NAMALWA (cell line): ENCODE measurements at regions not wholly inside any gene's neighbourhood (a gene's known extent, or its start where the extent isn't known, plus 50 kb on each side); places are given as distances from the start of the nearest gene placed in this dataset.

Source experiments
- DNase-seq: peaks from one replicate; pipeline ENCODE4 v3.0.0-alpha.2; 2015; ENCODE audit warnings: low spot score

GRCh38 chr12:123100882-123101281 lies 50.0 kb downstream of the PITPNM2 start:
- DNase-seq: no peak

- no peak for DNase-seq
Observed at GRCh38 chr12:123100450-123100849, 50.4 kb downstream of the PITPNM2 start.

- DNase-seq: no peak
Observed at GRCh38 chr12:123099560-123100192, 51.2 kb downstream of the PITPNM2 start.

- no peak for DNase-seq
Observed at GRCh38 chr12:123098780-123099179, 52.1 kb downstream of the PITPNM2 start.

DNA sequence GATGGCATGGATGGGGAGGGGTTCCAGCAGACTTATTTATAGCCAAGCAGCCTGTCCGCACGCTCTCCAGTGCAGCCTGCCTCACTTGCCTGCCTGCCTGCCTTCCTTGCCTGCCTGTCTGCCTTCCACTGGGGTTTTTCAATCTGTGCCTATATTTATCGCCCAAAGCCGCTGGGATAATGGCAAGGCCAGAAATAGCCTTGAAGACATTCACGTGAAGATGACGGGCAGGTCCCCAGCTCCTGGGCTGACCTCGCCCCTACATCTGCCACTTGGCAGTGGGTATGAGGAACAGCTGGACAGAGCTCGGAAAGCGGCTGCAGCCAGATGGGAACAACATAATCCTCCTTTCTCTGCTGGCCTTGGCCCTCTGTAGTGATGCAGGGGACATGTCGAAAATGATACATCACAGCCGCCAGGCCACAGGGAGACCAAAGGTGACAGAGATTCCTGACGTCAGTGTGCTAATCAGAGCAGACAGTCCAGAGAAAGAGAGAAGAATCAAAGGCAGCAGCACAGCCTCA lies 53.3 kb downstream of the PITPNM2 start:
- DNase-seq: no peak

GRCh38 chr12:123096741-123097140 lies 54.1 kb downstream of the PITPNM2 start:
- no peak for DNase-seq

- DNase-seq: no peak
Observed at GRCh38 chr12:123096182-123096581, 54.7 kb downstream of the PITPNM2 start.

GRCh38 chr12:123095078-123095881 lies 55.6 kb downstream of the PITPNM2 start:
- DNase-seq: no peak

- no peak for DNase-seq
Observed at GRCh38 chr12:123094349-123095077, 56.4 kb downstream of the PITPNM2 start.

DNA sequence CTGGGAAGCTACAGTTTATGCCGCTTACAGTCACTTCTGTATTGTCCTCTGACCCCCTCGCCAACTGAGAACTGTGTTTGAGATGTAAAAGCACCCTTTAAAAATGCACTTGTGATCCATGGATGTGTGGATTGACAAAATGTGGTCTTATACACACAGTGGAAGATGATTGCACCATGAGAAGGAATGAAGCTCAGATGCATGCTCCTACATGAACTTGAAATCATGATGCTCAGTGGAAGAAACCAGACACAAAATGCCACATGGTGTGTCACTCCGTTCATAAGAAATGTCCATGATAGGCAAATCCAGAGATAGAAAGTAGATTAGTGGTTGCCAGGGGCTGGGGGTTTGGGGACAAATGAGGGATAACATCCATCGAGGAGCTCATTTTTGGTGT lies 58.0 kb downstream of the PITPNM2 start:
- DNase-seq: no peak

- no peak for DNase-seq
Observed at GRCh38 chr12:123091230-123092150, 59.4 kb downstream of the PITPNM2 start.

- no peak for DNase-seq
Observed at GRCh38 chr12:123089631-123090353, 61.1 kb downstream of the PITPNM2 start.

DNA sequence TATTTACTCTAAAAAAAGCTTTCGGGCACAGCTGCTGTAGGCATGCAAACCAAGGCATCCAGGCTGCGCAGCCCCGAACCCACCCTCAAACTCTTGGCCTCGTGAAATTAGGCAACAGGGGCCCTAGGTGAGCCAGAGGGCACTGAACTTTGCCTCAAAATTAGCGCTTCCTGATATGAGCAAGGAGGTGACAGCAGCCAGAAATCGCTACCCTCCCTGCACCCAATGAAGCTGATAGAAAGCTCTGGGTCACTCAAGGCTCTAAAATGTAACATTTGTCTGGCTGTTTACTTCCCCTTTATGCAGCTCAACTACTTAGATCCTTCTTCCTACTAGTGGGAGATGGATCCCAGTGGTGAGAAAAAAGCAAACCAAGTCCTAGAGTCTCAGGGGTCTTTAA lies 61.8 kb downstream of the PITPNM2 start:
- peak; percentile 58 for DNase-seq

- DNase-seq: peak; percentile 56
Observed at GRCh38 chr12:123085730-123086487, 65.0 kb downstream of the PITPNM2 start.

DNA sequence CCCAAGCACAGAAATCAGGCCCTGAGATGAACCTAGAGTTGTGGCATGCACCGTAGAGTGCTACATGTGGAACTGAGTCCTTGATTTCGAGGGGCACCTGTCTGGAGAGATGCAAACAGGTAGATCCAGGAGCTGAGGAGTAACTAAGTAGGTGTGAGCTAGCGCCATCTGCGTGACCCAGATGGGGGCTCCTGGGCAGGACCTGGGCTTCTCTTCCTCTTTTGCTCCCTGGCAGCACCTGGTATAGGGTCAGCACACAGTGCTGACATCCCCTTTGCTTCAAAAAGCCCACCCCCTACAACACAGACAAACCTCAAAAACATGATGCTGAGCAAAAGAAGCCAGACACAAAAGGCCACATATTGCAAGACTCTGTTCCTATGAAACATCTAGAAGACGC lies 65.8 kb downstream of the PITPNM2 start:
- peak; percentile 68 for DNase-seq

DNA sequence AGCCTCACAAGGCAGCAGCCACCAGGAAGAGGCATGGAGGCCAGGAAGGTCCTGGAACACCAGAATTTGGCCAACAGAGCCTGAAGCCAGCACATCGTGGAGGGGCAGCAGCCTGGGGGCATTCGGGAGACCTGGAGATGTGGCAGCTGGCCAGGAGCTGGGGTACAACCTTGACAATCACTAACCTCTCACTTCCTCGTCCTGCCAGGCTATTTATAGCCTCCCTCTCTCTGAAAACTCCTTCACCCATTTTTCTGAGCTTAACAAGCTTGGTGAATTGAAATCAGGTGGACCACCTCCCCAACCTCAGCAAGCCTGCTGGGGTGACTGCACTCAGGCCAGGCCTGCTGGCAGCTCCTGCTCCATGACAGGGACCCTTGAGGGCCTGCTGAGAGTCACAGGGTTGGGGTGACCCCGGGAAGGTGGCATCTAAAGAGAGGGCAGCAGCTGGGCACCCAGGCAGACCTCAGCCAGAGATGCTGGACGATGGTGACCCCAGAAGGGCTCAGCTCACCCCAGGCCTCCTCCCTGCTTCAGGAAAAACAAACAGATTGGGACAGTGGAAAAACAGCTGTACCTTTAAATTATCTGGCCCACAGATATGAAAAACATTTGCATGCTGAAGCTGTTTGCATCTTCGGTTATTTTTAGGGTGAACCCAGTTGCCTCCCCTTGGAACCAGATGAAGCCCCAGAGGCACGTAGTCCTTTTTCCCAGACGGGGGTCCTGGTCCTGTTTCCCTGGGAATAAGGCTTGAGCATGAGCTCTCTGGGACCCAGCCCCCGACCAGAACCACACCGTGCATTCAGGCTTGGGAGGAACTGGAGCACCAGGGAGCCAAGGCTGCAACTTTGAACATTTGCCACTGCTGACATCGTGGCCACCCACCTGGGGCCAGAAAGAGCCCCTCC lies 67.0 kb downstream of the PITPNM2 start:
- DNase-seq: peak; percentile 46

- no peak for DNase-seq
Observed at GRCh38 chr12:123080634-123081033, 70.3 kb downstream of the PITPNM2 start.

GRCh38 chr12:123078531-123079155 lies 72.2 kb downstream of the PITPNM2 start:
- no peak for DNase-seq

DNA sequence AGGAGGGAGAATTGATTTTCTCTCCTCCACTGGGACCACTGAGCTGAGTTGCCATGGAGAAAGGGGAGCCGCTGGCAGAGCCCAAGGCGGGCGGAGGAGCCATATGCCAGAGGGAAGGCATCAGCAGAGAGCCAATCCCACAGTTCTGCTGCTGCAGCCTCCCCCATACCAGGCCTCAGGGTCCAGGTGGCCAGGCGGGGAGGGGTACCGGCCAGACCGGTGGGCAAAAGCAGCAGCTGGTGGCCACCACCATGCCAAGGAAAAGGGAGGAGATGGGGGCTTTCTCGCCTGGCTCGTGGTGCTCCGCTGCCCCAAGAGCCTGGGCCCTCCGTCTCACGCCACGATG lies 72.8 kb downstream of the PITPNM2 start:
- DNase-seq: no peak
